K562 (cell line): ENCODE measurements at regions not wholly inside any gene's neighbourhood (a gene's known extent, or its start where the extent isn't known, plus 50 kb on each side); places are given as distances from the start of the nearest gene placed in this dataset.

Experiments used
- ATAC-seq: fragments of 200-7000 bp; cut with Tn5 transposase; 3 replicates; pipeline ENCODE4 v1.9.1; 2020; ENCODE audit warnings: moderate library complexity
- BruUV-seq: library from RNA; stranded (reverse); fragments of 400-500 nt; replicated peaks from 2 replicates; lab custom pipeline; 2021; lab: Mats Ljungman, UMichigan
- CTCF ChIA-PET: fragments of 300-600 bp; formaldehyde crosslinking; extraction: SDS; loops from one replicate; lab custom pipeline; 2021; ENCODE audit warnings: low intra/inter-chr PET ratio; lab: Yijun Ruan, JAX
- POLR2A ChIA-PET: fragments of 300-600, 350-650 bp; sonication (Branson Sonifier 250); formaldehyde crosslinking; extraction: SDS; loops from one replicate; lab custom pipeline; 2021; ENCODE audit warnings: antibody characterized with exemption, inconsistent platforms; lab: Yijun Ruan, JAX
- DNase-seq, 4 experiments: peaks; one replicate each; pipeline versions ENCODE4 v3.0.0 to v3.0.0-alpha.2; 2011 to 2018; ENCODE audit warnings: low spot score in 3 of 4, mixed read lengths in 3 of 4; ENCODE audit errors: extremely low read depth in 1 of 4
- FAIRE-seq: peaks from 2 replicates; lab custom pipeline; 2011; peaks lifted over from hg19 to GRCh38; lab: Jason Lieb, UNC
- H2AFZ ChIP-seq: 2 replicates; pipeline ENCODE4 v1.6.0; 2011; ENCODE audit warnings: low read depth, low read length, control low read depth, inconsistent platforms
- H3K27ac ChIP-seq: fragments of 200-600 bp; 3 replicates; pipeline ENCODE4 v1.8.0; 2011; ENCODE audit warnings: low read depth, mild to moderate bottlenecking, control low read depth, inconsistent platforms, low read length, moderate library complexity, mixed read lengths; ENCODE audit errors: extremely low read depth
- H3K27me3 ChIP-seq, 2 experiments: fragments of 300-600 bp in 1 of 2; 2 replicates in 1 of 2; 3 replicates in 1 of 2; pipeline versions ENCODE4 v1.6.0 to v1.8.0; 2011; ENCODE audit warnings: inconsistent platforms in 2 of 2, low read length in 2 of 2, mild to moderate bottlenecking in 1 of 2, mixed read lengths in 1 of 2, moderate library complexity in 1 of 2; ENCODE audit not compliant: control insufficient read depth in 2 of 2, insufficient read depth in 2 of 2
- H3K36me3 ChIP-seq: fragments of 300-600 bp; 3 replicates; pipeline ENCODE4 v1.8.0; 2011; ENCODE audit warnings: mild to moderate bottlenecking, low read length, inconsistent platforms; ENCODE audit not compliant: control insufficient read depth, insufficient read depth
- H3K4me1 ChIP-seq, 2 experiments: fragments of 200-600 bp in 1 of 2; replicated peaks in 1 of 2; 2 replicates in 1 of 2; 3 replicates in 1 of 2; pipeline versions ENCODE4 v1.5.1 to v1.8.0; 2011; ENCODE audit warnings: inconsistent platforms in 2 of 2, low read length in 2 of 2, mild to moderate bottlenecking in 1 of 2, mixed read lengths in 1 of 2, moderate library complexity in 1 of 2; ENCODE audit not compliant: control insufficient read depth in 2 of 2, insufficient read depth in 2 of 2
- H3K4me2 ChIP-seq: 2 replicates; pipeline ENCODE4 v1.6.1; 2011; ENCODE audit warnings: low read length, control low read depth, inconsistent platforms, mixed read lengths; ENCODE audit not compliant: insufficient read depth
- H3K4me3 ChIP-seq: fragments of 200-600 bp; sonication (generic), shearing (Covaris generic); 2 replicates; pipeline ENCODE4 v1.5.1; 2016; ENCODE audit warnings: control low read depth, inconsistent platforms
- H3K79me2 ChIP-seq: fragments of 200-600 bp; 3 replicates; pipeline ENCODE4 v1.8.0; 2011; ENCODE audit warnings: low read length, inconsistent platforms; ENCODE audit not compliant: control insufficient read depth, insufficient read depth
- H3K9ac ChIP-seq, 2 experiments: 2 replicates each; pipeline versions ENCODE4 v1.6.0 to v1.6.1; 2011; ENCODE audit warnings: low read depth in 2 of 2, low read length in 2 of 2, control low read depth in 1 of 2, inconsistent platforms in 1 of 2, mild to moderate bottlenecking in 1 of 2, mixed read lengths in 1 of 2; ENCODE audit not compliant: insufficient read depth in 1 of 2
- H3K9me1 ChIP-seq: one replicate; pipeline ENCODE4 v1.6.0; 2011; ENCODE audit warnings: inconsistent platforms, mild to moderate bottlenecking, low read length, moderate library complexity; ENCODE audit not compliant: control insufficient read depth, insufficient read depth
- H3K9me3 ChIP-seq: replicated peaks from 2 replicates; pipeline ENCODE4 v1.5.1; 2011; ENCODE audit warnings: low read depth, low read length, inconsistent platforms; ENCODE audit not compliant: control insufficient read depth, insufficient read depth
- H4K20me1 ChIP-seq: replicated peaks from 2 replicates; pipeline ENCODE4 v1.6.1; 2011; ENCODE audit warnings: low read length, inconsistent platforms, mixed read lengths; ENCODE audit not compliant: control insufficient read depth, insufficient read depth
- ARID1B ChIP-seq: fragments of 450-650 bp; IDR thresholded peaks from 2 replicates; pipeline ENCODE4 v1.6.1; 2016; ENCODE audit warnings: antibody characterized with exemption, mild to moderate bottlenecking, inconsistent platforms
- EHMT2 ChIP-seq: fragments of 450-650 bp; IDR thresholded peaks from 2 replicates; pipeline ENCODE4 v1.6.1; 2018; ENCODE audit warnings: antibody characterized with exemption
- FIP1L1 ChIP-seq: fragments of 200-400 bp; formaldehyde crosslinking; IDR thresholded peaks from 2 replicates; pipeline ENCODE4 v1.6.1; 2018; ENCODE audit warnings: mild to moderate bottlenecking, low read depth, low read length; ENCODE audit not compliant: poor library complexity, severe bottlenecking
- FOXA1 ChIP-seq: fragments of 450-650 bp; IDR thresholded peaks from 2 replicates; pipeline ENCODE4 v1.6.1; 2016; ENCODE audit warnings: mild to moderate bottlenecking, borderline replicate concordance
- FOXM1 ChIP-seq, 2 experiments: fragments of 450-650 bp in 1 of 2; sonication (generic) in 1 of 2; formaldehyde crosslinking in 1 of 2; IDR thresholded peaks; 2 replicates each; pipeline versions ENCODE4 v1.6.1 to v1.9.0; 2017 to 2022; ENCODE audit warnings: low read depth in 2 of 2, mild to moderate bottlenecking in 2 of 2, missing genetic modification reagents in 1 of 2, moderate library complexity in 1 of 2
- MAZ ChIP-seq, 2 experiments: fragments of 450-650 bp in 1 of 2; sonication (generic) in 1 of 2; formaldehyde crosslinking; IDR thresholded peaks in 1 of 2; conservative IDR thresholded peaks in 1 of 2; 2 replicates each; pipeline versions ENCODE4 v1.4.0 to v1.5.0; 2020; ENCODE audit warnings: mild to moderate bottlenecking in 1 of 2, missing genetic modification reagents in 1 of 2
- NFIC ChIP-seq: fragments of 450-650 bp; IDR thresholded peaks from 2 replicates; pipeline ENCODE4 v1.6.1; 2017; ENCODE audit warnings: mild to moderate bottlenecking, inconsistent platforms
- RBM17 ChIP-seq: fragments of 200-400 bp; formaldehyde crosslinking; IDR thresholded peaks from 2 replicates; pipeline ENCODE4 v1.6.1; 2017; ENCODE audit warnings: low read depth, mild to moderate bottlenecking, low read length, borderline replicate concordance
- SMAD3 ChIP-seq: fragments of 450-650 bp; formaldehyde crosslinking; conservative IDR thresholded peaks from 2 replicates; pipeline ENCODE4 v1.4.0; 2020; ENCODE audit warnings: mild to moderate bottlenecking
- ZBED1 ChIP-seq: IDR thresholded peaks from 2 replicates; pipeline ENCODE4 v1.6.1; 2014
- ZNF121 ChIP-seq: sonication (generic); formaldehyde crosslinking; conservative IDR thresholded peaks from 2 replicates; pipeline ENCODE4 v1.8.0; 2022; ENCODE audit warnings: missing genetic modification reagents
- ZNF133 ChIP-seq: fragments of 250-450 bp; sonication (Bioruptor Pico); IDR thresholded peaks from 2 replicates; pipeline ENCODE4 v1.4.0; 2020; ENCODE audit warnings: mild to moderate bottlenecking
- ZNF174 ChIP-seq: fragments of 250-450 bp; sonication (Bioruptor Pico); IDR thresholded peaks from 2 replicates; pipeline ENCODE4 v1.4.0; 2020; ENCODE audit warnings: mild to moderate bottlenecking
- ZNF764 ChIP-seq: fragments of 250-450 bp; sonication (Bioruptor Pico); IDR thresholded peaks from 2 replicates; pipeline ENCODE4 v1.4.0; 2020; ENCODE audit warnings: low read depth, mild to moderate bottlenecking, moderate library complexity
- WGBS: fragments of 100-300 bp; shearing (Covaris generic); methylation state at CpG from one replicate; pipeline ENCODE4 v1.1.6; 2016; ENCODE audit warnings: low coverage, mixed read lengths; ENCODE audit not compliant: insufficient coverage; ENCODE audit errors: missing lambda C conversion rate; 5-methylcytosine and 5-hydroxymethylcytosine counted together
- in situ Hi-C: fragments of 300-500 bp; cut with MboI; formaldehyde crosslinking; loops from 4 replicates; pipeline ENCODE4 v1.15.0; 2018; ENCODE audit warnings: inconsistent platforms, mixed read lengths
- intact Hi-C: fragments of 100-400 bp; cut with micrococcal nuclease; formaldehyde crosslinking; loops from 2 replicates; pipeline ENCODE4 v1.14.2; 2022
- TF ChIP-seq, protein P1 (sequence below): fragments of 450-650 bp; IDR thresholded peaks from 2 replicates; pipeline ENCODE4 v1.6.1; 2018; ENCODE audit not compliant: partially characterized antibody
- TF ChIP-seq, protein P2 (sequence below): sonication (generic); formaldehyde crosslinking; IDR thresholded peaks from 2 replicates; pipeline ENCODE4 v1.8.0; 2022; ENCODE audit warnings: mild to moderate bottlenecking, missing genetic modification reagents
- TF ChIP-seq, protein P3 (sequence below): fragments of 150-350 bp; IDR thresholded peaks from 2 replicates; pipeline ENCODE4 v1.6.1; 2014; ENCODE audit warnings: low read depth, mild to moderate bottlenecking, low read length, borderline replicate concordance

DNA sequence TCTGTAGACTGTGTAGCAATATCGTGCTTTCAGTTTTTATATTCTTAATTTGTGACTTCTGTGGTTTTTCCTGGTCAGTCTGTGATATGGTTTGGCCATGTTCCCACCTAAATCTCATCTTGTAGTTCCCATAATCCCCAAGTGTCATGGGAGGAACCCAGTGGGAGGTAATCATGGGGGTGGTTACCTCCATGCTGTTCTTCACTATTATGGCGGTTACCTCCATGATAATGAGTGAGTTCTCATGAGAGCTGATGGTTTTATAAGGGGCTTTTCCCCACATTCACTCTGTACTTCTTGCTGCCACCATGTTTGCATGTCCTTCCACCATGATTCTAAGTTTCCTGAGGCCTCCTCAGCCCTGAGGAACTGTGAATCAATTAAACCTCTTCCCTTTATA is 169.8 kb downstream of the LEPR start:
- BruUV-seq = no TSS peak
- POLR2A ChIA-PET = no interaction called here
- FAIRE-seq = peak; percentile 15
- TF ChIP-seq FOXM1 (IDR thresholded peaks at IDR 0.05; ENCODE audit: low read depth) = no peak
- TF ChIP-seq FOXM1 (CRISPR knock-in tag; IDR thresholded peaks at IDR 0.05; ENCODE audit: low read depth) = no peak
- no peak for TF ChIP-seq RBM17
- no peak for TF ChIP-seq ZNF174 (CRISPR knock-in tag)
- no peak for TF ChIP-seq MAZ (CRISPR knock-in tag; conservative IDR thresholded peaks at IDR 0.05 in 1 of 2, IDR thresholded peaks at IDR 0.05 in 1 of 2)
- TF ChIP-seq, protein P1, sequence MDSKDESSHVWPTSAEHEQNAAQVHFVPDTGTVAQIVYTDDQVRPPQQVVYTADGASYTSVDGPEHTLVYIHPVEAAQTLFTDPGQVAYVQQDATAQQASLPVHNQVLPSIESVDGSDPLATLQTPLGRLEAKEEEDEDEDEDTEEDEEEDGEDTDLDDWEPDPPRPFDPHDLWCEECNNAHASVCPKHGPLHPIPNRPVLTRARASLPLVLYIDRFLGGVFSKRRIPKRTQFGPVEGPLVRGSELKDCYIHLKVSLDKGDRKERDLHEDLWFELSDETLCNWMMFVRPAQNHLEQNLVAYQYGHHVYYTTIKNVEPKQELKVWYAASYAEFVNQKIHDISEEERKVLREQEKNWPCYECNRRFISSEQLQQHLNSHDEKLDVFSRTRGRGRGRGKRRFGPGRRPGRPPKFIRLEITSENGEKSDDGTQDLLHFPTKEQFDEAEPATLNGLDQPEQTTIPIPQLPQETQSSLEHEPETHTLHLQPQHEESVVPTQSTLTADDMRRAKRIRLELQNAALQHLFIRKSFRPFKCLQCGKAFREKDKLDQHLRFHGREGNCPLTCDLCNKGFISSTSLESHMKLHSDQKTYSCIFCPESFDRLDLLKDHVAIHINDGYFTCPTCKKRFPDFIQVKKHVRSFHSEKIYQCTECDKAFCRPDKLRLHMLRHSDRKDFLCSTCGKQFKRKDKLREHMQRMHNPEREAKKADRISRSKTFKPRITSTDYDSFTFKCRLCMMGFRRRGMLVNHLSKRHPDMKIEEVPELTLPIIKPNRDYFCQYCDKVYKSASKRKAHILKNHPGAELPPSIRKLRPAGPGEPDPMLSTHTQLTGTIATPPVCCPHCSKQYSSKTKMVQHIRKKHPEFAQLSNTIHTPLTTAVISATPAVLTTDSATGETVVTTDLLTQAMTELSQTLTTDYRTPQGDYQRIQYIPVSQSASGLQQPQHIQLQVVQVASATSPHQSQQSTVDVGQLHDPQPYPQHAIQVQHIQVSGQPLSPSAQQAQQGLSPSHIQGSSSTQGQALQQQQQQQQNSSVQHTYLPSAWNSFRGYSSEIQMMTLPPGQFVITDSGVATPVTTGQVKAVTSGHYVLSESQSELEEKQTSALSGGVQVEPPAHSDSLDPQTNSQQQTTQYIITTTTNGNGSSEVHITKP = peak; percentile 11
- peak; percentile 51; the same call in 1 of the 2 replicates for TF ChIP-seq EHMT2
- 0 out of 2 replicates have a peak, but pooled peaks have one; percentile 16 for TF ChIP-seq NFIC
- TF ChIP-seq FIP1L1 = no peak
- no peak for TF ChIP-seq ZNF121
- TF ChIP-seq ARID1B = no peak
- no peak for TF ChIP-seq SMAD3 (CRISPR knock-in tag)
- TF ChIP-seq ZNF764 (CRISPR knock-in tag) = no peak
- TF ChIP-seq, protein P2, sequence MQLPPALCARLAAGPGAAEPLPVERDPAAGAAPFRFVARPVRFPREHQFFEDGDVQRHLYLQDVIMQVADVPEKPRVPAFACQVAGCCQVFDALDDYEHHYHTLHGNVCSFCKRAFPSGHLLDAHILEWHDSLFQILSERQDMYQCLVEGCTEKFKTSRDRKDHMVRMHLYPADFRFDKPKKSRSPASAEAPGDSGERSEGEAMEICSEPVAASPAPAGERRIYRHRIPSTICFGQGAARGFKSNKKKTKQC (CRISPR knock-in tag) = no peak
- TF ChIP-seq ZBED1 = no peak
- TF ChIP-seq ZNF133 (CRISPR knock-in tag) = no peak
- TF ChIP-seq, protein P3, sequence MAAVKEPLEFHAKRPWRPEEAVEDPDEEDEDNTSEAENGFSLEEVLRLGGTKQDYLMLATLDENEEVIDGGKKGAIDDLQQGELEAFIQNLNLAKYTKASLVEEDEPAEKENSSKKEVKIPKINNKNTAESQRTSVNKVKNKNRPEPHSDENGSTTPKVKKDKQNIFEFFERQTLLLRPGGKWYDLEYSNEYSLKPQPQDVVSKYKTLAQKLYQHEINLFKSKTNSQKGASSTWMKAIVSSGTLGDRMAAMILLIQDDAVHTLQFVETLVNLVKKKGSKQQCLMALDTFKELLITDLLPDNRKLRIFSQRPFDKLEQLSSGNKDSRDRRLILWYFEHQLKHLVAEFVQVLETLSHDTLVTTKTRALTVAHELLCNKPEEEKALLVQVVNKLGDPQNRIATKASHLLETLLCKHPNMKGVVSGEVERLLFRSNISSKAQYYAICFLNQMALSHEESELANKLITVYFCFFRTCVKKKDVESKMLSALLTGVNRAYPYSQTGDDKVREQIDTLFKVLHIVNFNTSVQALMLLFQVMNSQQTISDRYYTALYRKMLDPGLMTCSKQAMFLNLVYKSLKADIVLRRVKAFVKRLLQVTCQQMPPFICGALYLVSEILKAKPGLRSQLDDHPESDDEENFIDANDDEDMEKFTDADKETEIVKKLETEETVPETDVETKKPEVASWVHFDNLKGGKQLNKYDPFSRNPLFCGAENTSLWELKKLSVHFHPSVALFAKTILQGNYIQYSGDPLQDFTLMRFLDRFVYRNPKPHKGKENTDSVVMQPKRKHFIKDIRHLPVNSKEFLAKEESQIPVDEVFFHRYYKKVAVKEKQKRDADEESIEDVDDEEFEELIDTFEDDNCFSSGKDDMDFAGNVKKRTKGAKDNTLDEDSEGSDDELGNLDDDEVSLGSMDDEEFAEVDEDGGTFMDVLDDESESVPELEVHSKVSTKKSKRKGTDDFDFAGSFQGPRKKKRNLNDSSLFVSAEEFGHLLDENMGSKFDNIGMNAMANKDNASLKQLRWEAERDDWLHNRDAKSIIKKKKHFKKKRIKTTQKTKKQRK = no peak
- TF ChIP-seq FOXA1 = no peak

More for the DNA sequence above, 169.8 kb downstream of the LEPR start:
- Histone ChIP-seq H3K9me3 (no peaks in the 10 kb centered on the region), H3K9me1 (no peaks in the 10 kb centered on the region), H3K27me3 (no peaks in the 10 kb centered on the region), H3K4me3 (no peak overlapping the region), H4K20me1 (no peaks in the 10 kb centered on the region), H2AFZ (no peak overlapping the region), H3K4me2 (no peak overlapping the region), H3K36me3 (peaks cover 54% of the 10 kb centered on the region), H3K79me2 (no peaks in the 10 kb centered on the region), H3K27ac (no peak overlapping the region), H3K9ac (no peak overlapping the region), H3K4me1 (no peaks in the 10 kb centered on the region; a peak in 1 of 5 replicates)
- 26% methylated on average over 2 of the region's 2 CpGs for WGBS
- DNase-seq (peak in 1 of 4 experiments; percentile 28), ATAC-seq (peak; percentile 58; the same call in 2 of the 3 replicates)
- intact Hi-C loops = no loop called here
- in situ Hi-C loops = no loop called here
- CTCF ChIA-PET = no interaction called here
